Heart left ventricle (tissue), 16 donors: ENCODE measurements at regions not wholly inside any gene's neighbourhood (a gene's known extent, or its start where the extent isn't known, plus 50 kb on each side); places are given as distances from the start of the nearest gene placed in this dataset.
A peak's percentile ranks its signal among the peaks of the same experiment; 100 is the strongest.

Experiments used
- ATAC-seq, 4 donors: fragments of 200-7000 bp; cut with Tn5 transposase; one replicate each; pipeline ENCODE4 v1.9.1; 2020 to 2022; ENCODE audit warnings: moderate library complexity in 4 of 4, mild to moderate bottlenecking in 3 of 4, moderate number of reproducible peaks in 1 of 4
- DNase-seq, 5 donors: peaks; one replicate each; pipeline ENCODE4 v3.0.0-alpha.2; 2020
- H3K27ac ChIP-seq, 12 donors: fragments of 200-600 bp; sonication (generic) in 4 of 12; one replicate each; pipeline versions ENCODE4 v1.5.0 to v1.8.0; 2016 to 2022; ENCODE audit warnings: mild to moderate bottlenecking in 2 of 12
- H3K27me3 ChIP-seq, 9 donors: fragments of 200-600 bp; sonication (generic) in 2 of 9; one replicate each; pipeline versions ENCODE4 v1.5.1 to v1.8.0; 2016 to 2022; ENCODE audit warnings: mild to moderate bottlenecking in 3 of 9
- H3K36me3 ChIP-seq, 9 donors: fragments of 200-600 bp; sonication (generic) in 2 of 9; one replicate each; pipeline versions ENCODE4 v1.5.0 to v1.8.0; 2018 to 2022; ENCODE audit warnings: mild to moderate bottlenecking in 2 of 9
- H3K4me1 ChIP-seq, 12 donors: fragments of 200-600 bp; sonication (generic) in 4 of 12; one replicate each; pipeline versions ENCODE4 v1.5.0 to v1.8.0; 2016 to 2022; ENCODE audit warnings: mild to moderate bottlenecking in 3 of 12
- H3K4me3 ChIP-seq, 12 donors: fragments of 200-600 bp; sonication (generic) in 4 of 12; one replicate each; pipeline versions ENCODE4 v1.5.0 to v1.8.0; 2017 to 2022; ENCODE audit warnings: mild to moderate bottlenecking in 9 of 12, moderate library complexity in 4 of 12
- H3K9me3 ChIP-seq, 12 donors: fragments of 200-600 bp; sonication (generic) in 4 of 12; one replicate each; pipeline versions ENCODE4 v1.5.0 to v1.8.0; 2016 to 2022; ENCODE audit warnings: mild to moderate bottlenecking in 1 of 12
- CTCF ChIP-seq, 12 donors: fragments of 200-600 bp; sonication (generic) in 4 of 12; IDR thresholded peaks; one replicate each; pipeline versions ENCODE4 v1.5.0 to v1.8.0; 2018 to 2022; ENCODE audit warnings: antibody characterized with exemption in 12 of 12, mild to moderate bottlenecking in 5 of 12
- POLR2A ChIP-seq, 2 donors: fragments of 450-650 bp; IDR thresholded peaks; one replicate each; pipeline ENCODE4 v1.6.1; 2017; ENCODE audit warnings: antibody characterized with exemption in 2 of 2, mild to moderate bottlenecking in 2 of 2, moderate library complexity in 2 of 2
- WGBS, 4 donors: extraction: QIAGEN DNeasy Blood & Tissue Kit in 2 of 4; methylation state at CpG; one replicate each; pipeline versions ENCODE4 v1.1.5 to v1.1.7; 2013 to 2018; 5-methylcytosine and 5-hydroxymethylcytosine counted together
- intact Hi-C, 10 donors: fragments of 100-400 bp; cut with DNase I; formaldehyde crosslinking; loops; one replicate each; pipeline versions ENCODE4 v1.11.1 to v1.14.2; 2022
- donor health status: ischemic (EF 13 %, LVEDD 7.1; RV severe dilation, severe dysfunction).
- donor health status: healthy with polysubstance abuse.
- donor health status: DM: no; HTN: yes; CAD: no.
- donor health status: DM: no; HTN: no; CAD: no.
- donor health status: ischemic (EF 25% LVEDD 6.9; RV normal size, moderate dysfunction).
- donor health status: ischemic (EF 25% LVEDD 5.7; RV mildly dilated, moderate dysfunction).
- donor health status: healthy.
- donor health status: DM: yes; HTN: yes; CAD: no.
- donor health status: ischemic (EF 35%, LVEDD 5.7; RV mildly dilated, moderate dysfunction).
- donor health status: nonischemic (EF 11% LVEDD 7.7; RV severe dilation, severe dysfunction).
- donor health status: DM: yes; HTN: yes; CAD: no.
- donor health status: PGD.
- donor health status: ischemic (EF 29% LVEDD 5.4; RV normal size, mild dysfunction).
- donor health status: nonischemic (EF 23%, LVEDD 6.1; RV moderate dilation, normal function).

DNA sequence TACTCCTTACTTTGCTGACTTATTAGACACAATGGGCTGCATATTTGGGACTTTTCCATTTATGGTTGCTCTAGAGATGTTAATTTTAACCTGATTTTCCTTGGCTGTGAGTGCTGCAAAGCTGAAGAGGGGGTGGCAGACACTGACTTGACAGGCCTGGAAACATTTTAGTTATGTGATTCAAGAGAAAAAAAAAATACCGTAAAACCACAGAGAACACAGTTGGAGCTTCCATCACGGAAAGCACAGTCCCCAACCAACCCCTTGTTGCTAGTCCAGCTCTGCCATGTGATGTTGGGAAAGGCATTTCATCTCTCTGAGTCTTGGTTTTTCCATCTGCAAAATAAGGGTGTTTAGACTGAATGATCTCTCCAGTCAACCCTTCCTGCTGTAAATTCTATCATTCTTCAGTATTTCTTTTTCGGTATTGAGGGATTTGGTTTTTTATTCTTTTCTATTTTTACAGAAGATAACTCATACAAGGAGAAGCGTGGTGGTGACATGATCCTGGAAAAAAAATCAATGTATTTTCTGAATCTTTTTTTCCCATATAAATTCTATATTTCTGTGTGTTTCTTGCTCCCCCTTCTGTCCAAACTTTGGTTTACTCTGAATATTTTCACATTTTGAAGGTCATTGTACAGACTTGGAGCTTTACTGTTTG lies 246.1 kb downstream of the REEP3 start:
- intact Hi-C loops, result loop anchor here in 4 of 10 donors (2.0 to 5.0 kb wide), 4 partner anchors 45 to 600 kb away; no protein-coding TSS in a partner anchor
- Histone ChIP-seq H3K27ac (peak overlapping the region in 10 of 12 donors; percentile 2 to 55 (median 30)), H3K4me3 (no peak overlapping the region), H3K36me3 (no peaks in the 10 kb centered on the region), H3K9me3 (no peaks in the 10 kb centered on the region), H3K4me1 (peaks cover 0 to 17% (median 4%) of the 10 kb centered on the region in 12 donors), H3K27me3 (no peaks in the 10 kb centered on the region)
- TF ChIP-seq CTCF (IDR thresholded peaks at IDR 0.05) (peak; percentile 17 to 60 (median 44)), POLR2A (IDR thresholded peaks at IDR 0.05) (no peak)
- 61 to 71% (median 61%) methylated on average over 4 of the region's 4 CpGs for WGBS, 4 donors
- DNase-seq, result no peak
- ATAC-seq, result peak; percentile 22 to 50 (median 42)

GRCh38 chr10:63769367-63769766 lies 248.2 kb downstream of the REEP3 start:
- intact Hi-C loops, result loop anchor here in 3 of 10 donors (2.0 to 5.0 kb wide), 4 partner anchors 47 to 603 kb away; no protein-coding TSS in a partner anchor
- H3K27ac ChIP-seq, result no peak overlapping the region
- TF ChIP-seq CTCF (IDR thresholded peaks at IDR 0.05) (no peak), POLR2A (IDR thresholded peaks at IDR 0.05) (no peak)
- H3K9me3 ChIP-seq, result no peaks in the 10 kb centered on the region
- H3K36me3 ChIP-seq, result no peaks in the 10 kb centered on the region
- peaks cover 0 to 26% (median 4%) of the 10 kb centered on the region in 12 donors for H3K4me1 ChIP-seq
- ATAC-seq, result no peak
- DNase-seq, result no peak
- no peaks in the 10 kb centered on the region for H3K27me3 ChIP-seq
- H3K4me3 ChIP-seq, result no peak overlapping the region

- intact Hi-C loops, result loop anchor here in 1 of 10 donors (10.0 kb wide), 1 partner anchor 606 kb away; no protein-coding TSS in a partner anchor
- no peak for TF ChIP-seq POLR2A (IDR thresholded peaks at IDR 0.05)
- H3K27me3 ChIP-seq, result no peaks in the 10 kb centered on the region
Measured at GRCh38 chr10:63770523-63770922, 249.3 kb downstream of the REEP3 start.

DNA sequence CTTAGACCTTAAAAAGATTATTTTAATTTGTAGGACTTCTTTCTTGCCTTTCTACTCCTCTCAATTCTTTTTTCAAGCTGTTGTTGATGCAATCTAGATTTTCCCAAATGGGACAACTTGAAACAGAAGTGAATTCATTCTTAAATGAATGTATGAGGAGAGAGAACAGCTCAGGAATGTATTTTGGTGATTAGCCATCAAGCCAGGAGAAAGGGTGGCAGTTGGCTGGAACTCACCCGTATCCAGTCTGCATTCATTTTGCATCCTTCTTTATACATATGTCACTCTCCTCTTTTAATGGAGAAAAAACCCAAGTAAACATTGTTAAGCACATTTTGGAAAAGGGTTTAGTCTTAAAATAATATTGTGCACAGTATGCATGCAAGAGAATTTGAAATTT lies 251.3 kb downstream of the REEP3 start:
- ATAC-seq (no peak), DNase-seq (no peak)
- WGBS, 4 donors, result 53 to 71% (median 61%) methylated on average over 1 of the region's 1 CpG
- no peaks in the 10 kb centered on the region for H3K27me3 ChIP-seq
- peaks cover 0 to 18% (median 0%) of the 10 kb centered on the region in 12 donors for H3K4me1 ChIP-seq
- H3K36me3 ChIP-seq, result no peaks in the 10 kb centered on the region
- intact Hi-C loops, result loop anchor here in 1 of 10 donors (10.0 kb wide), 1 partner anchor 608 kb away; no protein-coding TSS in a partner anchor
- no peak overlapping the region for H3K27ac ChIP-seq
- H3K4me3 ChIP-seq, result no peak overlapping the region
- H3K9me3 ChIP-seq, result no peaks in the 10 kb centered on the region
- TF ChIP-seq CTCF (IDR thresholded peaks at IDR 0.05) (no peak), POLR2A (IDR thresholded peaks at IDR 0.05) (no peak)

More at GRCh38 chr10:63770523-63770922, 249.3 kb downstream of the REEP3 start:
- WGBS, 4 donors, result 74 to 82% (median 80%) methylated on average over 7 of the region's 7 CpGs
- H3K4me3 ChIP-seq, result no peak overlapping the region
- no peaks in the 10 kb centered on the region for H3K9me3 ChIP-seq
- H3K27ac ChIP-seq, result no peak overlapping the region
- H3K4me1 ChIP-seq, result peaks cover 0 to 26% (median 4%) of the 10 kb centered on the region in 12 donors
- no peak for ATAC-seq
- no peak for DNase-seq
- H3K36me3 ChIP-seq, result no peaks in the 10 kb centered on the region
